NCI-H146 (cell line): ENCODE measurements at regions not wholly inside any gene's neighbourhood (a gene's known extent, or its start where the extent isn't known, plus 50 kb on each side); places are given as distances from the start of the nearest gene placed in this dataset.

Source experiments
- DNase-seq: peaks from one replicate; lab custom pipeline; 2025; lab: John Stamatoyannopoulos, UW

DNA sequence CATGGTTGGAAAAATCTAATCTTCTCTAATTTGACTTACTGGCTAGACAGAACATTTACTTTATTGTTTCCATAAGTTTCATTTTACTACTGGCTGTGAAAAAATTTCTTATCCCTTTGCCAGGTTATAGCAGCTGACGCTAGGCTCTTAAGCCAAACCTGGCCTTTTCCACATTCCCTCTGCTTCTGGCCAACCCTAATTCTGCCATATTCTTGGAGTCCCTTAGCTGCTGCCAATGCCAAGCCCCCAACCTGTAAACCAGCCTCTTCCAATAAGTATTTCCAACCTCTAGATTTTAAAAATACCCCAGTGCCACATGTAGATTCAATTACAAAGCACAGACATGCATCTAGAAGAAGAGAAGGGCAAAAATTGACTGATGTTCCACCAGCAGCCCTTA lies 452.3 kb upstream of the MEX3C start:
- DNase-seq = no peak

GRCh38 chr18:51651761-51652160 lies 454.3 kb upstream of the MEX3C start:
- no peak for DNase-seq

DNA sequence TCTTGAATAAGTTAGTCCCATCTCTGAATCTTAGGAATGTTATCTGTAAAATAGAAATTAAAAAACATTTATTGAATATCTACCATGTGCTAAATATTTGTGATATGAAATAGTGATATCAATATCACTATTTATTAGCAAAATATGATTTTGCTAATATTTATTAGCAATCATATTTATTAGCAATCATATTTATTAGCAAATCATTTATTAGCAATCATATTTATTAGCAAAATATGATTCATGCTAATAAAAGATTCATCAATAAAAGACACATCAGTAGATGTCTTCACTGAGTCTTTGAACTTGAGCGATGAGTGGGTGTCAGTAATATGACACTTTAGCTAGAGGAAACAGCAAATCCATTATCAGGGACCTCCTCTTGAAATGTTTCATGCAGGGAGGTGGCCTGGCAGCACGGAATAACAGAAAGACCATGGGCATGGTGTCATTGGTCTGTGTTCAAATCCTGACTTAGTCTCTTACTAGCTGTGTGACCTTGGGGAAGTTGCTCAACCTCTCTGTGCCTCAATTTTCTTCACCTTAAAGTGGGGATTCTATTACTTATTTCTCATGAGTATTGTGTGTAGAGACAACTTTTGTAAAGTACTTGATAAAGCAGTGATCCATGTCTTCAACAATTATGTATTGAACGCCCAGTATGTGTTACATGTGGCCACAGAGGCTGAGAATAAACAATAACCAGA lies 456.2 kb upstream of the MEX3C start:
- DNase-seq = no peak

- DNase-seq = peak; percentile 96
Observed at GRCh38 chr18:51654488-51655326, 457.2 kb upstream of the MEX3C start.

GRCh38 chr18:51655327-51655698 lies 457.8 kb upstream of the MEX3C start:
- peak; percentile 64 for DNase-seq

- DNase-seq = no peak
Observed at GRCh38 chr18:51656249-51656648, 458.8 kb upstream of the MEX3C start.

GRCh38 chr18:51658436-51658835 lies 461.0 kb upstream of the MEX3C start:
- DNase-seq = peak; percentile 93

GRCh38 chr18:51659781-51660180 lies 462.3 kb upstream of the MEX3C start:
- DNase-seq = no peak

DNA sequence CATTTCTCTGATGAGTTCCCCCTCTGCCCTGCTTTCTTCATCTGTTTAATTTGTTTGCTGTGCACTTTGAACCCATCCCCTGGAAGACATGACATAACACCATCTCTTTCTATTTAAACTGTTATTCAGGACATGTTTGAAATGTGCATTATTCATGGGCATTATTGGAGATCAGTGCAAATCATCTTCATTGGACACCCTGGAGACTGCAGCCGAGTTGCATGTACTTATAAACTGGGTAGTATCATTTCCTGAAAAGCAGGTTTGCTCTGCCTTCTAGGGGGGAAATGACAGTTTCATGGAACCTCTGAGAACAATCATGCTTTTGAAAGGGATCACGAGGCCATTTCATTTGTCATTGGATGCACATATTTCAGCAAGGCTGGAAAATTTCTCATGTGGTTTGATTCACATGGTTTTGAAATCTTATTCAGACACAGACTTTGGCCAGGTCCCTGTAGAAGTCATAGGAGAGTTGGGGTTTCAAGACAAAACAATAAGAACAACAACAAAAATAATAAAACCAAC lies 462.8 kb upstream of the MEX3C start:
- DNase-seq = no peak

DNA sequence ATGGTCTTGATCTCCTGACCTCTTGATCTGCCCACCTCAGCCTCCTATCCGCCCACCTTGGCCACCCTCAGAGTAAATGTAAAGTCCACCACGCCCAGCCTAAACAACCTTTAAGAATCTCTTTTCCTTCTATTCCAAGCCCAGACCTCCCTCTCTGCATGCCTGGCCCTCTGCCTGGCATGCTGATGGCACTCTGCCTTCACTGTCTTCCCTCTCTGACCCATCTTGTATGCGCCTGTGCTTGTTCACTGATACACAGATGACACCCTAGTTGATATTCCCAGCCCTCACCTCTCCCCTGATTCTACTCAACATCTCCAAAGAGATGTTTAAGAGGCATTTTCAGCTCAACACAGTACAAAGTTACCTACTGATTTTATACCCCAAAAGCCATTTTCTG lies 466.8 kb upstream of the MEX3C start:
- no peak for DNase-seq

GRCh38 chr18:51666763-51667191 lies 469.3 kb upstream of the MEX3C start:
- peak; percentile 90 for DNase-seq

GRCh38 chr18:51668101-51668500 lies 470.6 kb upstream of the MEX3C start:
- DNase-seq = peak; percentile 86

- peak; percentile 79 for DNase-seq
Observed at GRCh38 chr18:51668607-51669006, 471.1 kb upstream of the MEX3C start.

- no peak for DNase-seq
Observed at GRCh38 chr18:51686590-51686989, 489.1 kb upstream of the MEX3C start.

- DNase-seq = no peak
Observed at GRCh38 chr18:51687845-51688585, 490.5 kb upstream of the MEX3C start.

DNA sequence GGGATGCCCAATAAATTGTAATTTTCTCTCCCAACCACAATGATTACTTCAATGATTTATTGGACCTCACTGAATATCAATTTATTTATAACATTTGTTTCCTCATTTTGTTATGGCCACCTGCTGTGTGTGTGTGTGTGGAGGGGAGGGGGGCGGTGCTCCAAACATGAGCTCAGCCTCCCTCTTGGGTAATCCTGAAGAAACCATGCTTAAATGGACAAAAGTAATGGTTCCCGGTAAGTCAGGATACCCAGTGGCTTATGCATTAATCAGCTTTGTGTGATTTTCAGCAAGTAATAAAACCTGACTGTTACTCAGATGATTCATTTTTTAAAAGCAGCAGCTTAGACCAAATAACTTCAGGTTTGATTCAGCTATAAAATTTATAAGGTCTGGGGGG lies 495.1 kb upstream of the MEX3C start:
- DNase-seq = no peak

DNA sequence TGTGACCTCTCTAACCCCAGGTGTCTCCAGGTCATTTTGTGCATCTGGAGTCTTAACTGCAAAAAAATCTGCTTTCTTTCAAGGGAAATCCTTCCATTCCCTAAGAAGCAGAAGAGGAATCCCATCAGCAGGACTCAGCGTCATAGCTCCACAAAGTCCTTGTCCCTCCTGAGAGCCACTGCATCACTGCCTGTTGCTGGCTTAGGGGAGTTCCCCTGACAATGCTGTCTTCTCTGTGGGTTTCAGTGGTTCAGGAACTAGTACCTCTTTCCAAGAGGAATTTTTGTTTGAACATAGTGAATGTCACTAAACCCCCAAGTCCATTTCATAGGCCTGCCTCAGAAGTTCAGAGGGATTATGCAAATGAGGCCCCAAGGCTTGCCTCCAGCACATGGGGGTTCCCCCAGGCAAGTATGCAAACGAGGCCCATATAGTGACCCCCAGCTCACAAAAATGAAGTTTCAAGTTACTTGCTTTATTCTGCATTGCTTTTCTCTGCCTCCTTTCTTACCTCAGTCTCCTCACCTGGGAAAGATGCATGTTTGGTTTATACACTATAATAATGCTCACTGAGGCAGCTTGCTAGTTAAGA lies 513.9 kb upstream of the MEX3C start:
- DNase-seq = no peak

DNA sequence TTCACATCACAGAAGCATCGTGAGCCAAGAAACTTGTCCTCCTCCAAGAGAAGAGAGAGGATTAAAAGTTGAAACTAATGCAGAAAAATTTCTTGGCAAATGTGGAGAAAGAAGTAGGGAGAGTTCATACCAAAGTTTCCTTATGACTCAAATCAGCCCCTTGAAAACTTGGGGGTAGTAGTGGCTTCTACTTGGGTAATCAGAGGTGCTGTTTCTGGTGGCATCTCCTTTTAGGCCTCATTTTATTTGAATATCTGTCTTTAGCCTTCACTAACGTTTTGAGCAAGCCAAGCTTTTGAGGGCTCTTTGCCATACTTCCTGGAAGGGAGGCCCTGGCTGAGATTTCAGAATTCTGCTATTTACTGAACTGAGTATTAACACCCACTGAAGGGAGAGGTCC lies 515.3 kb upstream of the MEX3C start:
- DNase-seq = no peak

- no peak for DNase-seq
Observed at GRCh38 chr18:51716277-51716676, 518.8 kb upstream of the MEX3C start.

DNA sequence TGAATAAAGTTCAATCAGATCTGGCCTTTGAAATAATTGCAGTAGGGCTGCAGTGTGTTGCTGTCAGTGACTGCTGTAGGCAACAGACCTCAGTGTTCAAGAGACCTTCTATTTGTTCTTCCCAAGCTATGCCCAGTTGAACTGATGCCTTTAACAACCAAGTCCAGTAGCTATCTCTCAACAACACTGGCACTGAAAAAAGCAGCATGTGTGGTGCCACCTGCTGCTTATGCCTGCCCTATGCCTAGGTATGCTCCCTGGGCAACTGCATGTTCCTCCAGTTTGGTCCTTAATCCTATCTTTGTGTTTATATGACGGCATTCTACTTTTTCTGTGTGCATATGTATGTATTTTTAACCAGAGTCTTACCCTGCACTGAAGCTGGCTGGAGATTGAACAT lies 523.9 kb upstream of the MEX3C start:
- DNase-seq = no peak

DNA sequence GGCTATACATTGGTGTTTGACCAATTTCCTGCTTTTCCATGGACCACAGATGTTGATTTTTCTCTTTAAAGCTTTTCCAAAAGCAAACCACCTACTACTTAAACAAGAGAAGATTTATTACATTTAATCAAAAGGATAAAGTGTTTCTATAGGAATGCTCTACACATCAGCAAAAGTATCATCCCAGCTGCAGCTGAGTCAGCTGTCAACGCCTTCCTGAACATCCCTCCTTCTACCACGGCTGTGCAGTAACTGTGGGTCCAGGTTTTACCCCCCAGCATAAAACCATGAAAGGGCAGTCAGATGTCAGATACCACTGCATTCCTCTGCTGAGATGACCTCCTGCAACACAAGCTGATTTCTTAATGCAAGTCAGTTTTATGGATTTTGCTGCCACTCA lies 524.5 kb upstream of the MEX3C start:
- DNase-seq = no peak
